GM19351 (cell line): ENCODE measurements at regions not wholly inside any gene's neighbourhood (a gene's known extent, or its start where the extent isn't known, plus 50 kb on each side); places are given as distances from the start of the nearest gene placed in this dataset.

Experiments
- ATAC-seq: cut with Tn5 transposase; IDR thresholded peaks from one replicate; pipeline ENCODE4 v1.9.1; 2021; ENCODE audit warnings: mild to moderate bottlenecking, moderate library complexity; ENCODE audit not compliant: unreplicated experiment

DNA sequence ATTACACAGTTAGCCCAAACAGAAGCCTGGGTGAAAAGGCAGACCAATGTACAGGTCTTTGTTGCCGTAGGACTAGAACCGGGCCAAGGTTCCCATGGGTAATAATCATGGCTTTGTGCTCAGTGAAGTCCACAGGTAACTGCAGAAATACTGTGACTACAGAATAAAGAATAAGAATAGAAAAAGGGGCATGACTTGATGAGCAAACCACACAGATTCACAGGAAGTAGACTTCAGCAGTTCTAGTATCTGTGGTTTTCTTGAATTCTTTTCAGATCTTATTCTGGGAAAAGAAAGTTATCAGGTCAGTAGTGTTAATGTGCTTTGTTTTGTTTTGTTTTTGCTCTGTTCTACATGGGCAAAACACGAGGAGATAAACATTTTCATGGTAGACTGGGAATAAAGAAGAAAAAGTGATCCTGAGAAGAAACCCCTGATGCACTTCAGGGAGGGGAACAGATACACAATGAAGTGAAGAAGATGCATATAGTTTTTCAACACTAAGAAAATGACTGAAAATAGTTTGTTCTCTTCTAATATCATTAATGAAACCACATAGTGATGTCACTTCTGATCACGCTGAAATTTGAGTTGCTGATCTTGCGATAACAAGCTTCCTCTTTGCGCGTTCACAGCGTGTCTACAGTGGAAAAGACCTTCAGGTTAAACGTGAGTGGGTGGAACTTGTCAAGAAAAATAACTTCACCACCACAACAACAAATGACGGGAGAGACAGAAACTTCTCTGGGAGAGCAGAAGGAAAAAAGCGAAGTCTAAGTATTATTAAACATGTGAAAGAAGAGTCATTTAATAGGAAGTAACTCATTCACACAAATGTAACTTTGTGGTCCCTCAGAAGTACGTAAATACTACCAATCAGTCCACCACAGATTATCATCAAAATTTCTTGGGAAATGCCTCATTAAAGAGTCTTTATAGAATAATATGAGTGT, 315.8 kb upstream of the SATB1 start:
- peak; percentile 83 for ATAC-seq

- peak; percentile 22 for ATAC-seq
Observed at GRCh38 chr3:18739099-18739433, 313.9 kb upstream of the SATB1 start.

DNA sequence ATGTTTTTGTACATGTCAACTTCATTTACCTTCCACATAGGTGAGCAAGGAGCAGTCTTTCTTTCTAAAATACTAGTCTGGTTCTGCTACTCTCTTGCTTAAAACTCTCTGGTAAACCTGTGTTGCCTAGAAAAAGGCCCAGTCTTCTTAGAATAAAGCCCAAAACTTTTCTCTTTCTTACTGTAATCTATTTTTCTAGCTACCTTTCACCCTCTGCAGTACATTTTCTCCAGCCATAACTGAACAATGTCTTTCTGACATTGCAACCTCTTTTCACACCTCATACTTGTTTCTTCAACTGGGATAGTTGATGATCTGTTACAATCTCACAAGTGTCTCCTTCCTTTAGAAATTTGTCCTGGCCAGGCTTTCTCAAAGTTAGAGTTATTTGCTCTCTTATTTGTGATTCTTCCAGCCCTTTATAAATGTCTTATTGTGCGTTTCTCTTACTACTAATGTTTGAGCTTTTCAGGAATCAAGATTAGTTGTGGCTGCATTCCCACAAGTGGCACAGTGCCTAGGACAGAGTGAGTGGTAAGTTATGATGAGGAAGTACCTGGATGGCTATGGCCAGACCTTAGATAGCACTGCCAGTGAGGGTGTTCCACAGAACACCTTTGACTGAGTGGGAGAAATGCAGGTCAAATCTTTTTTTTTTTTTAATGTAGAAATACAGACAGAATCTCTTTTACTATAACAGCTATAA, 313.4 kb upstream of the SATB1 start:
- no peak for ATAC-seq

GRCh38 chr3:18735005-18735404, 309.9 kb upstream of the SATB1 start:
- ATAC-seq, result no peak

- no peak for ATAC-seq
Observed at GRCh38 chr3:18734309-18734708, 309.2 kb upstream of the SATB1 start.

DNA sequence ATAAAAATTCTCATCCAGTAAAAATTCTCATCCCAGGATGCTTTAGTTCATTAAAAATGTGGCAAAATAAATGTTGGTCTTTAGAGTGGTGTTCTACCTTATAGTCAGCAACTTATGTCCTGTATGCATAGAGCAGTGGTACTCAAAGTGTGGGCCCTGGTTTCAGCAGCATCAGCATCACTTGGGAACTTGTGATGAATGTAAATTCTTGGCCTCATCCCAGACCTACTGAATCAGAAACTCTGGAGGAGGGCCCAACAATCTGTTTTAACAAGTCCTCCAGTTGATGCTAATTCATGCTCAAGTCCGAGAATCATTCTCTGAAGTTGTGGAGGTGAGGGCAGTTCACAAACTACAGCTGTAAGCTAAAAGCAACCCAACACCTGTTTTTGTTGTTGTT, 307.3 kb upstream of the SATB1 start:
- no peak for ATAC-seq

DNA sequence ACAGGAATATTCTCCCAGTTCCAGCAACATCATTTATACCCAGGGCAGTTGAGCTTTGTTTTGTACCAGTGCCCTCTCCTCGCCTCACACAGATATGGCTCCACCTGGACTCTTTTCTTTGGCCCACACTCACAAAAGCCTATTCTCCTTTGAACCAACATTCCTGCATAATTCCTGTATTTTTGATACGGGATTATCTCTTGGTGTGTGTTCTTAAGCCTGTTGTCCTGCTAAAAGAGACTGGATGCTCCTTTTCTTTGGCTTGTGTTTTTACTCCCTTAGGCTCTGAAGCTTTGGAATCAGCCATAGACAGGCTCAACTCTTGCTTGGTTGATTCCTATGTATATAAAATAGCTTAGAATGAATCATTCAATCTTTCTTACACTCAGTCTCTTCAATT, 305.4 kb upstream of the SATB1 start:
- ATAC-seq, result no peak

- no peak for ATAC-seq
Observed at GRCh38 chr3:18729671-18730070, 304.5 kb upstream of the SATB1 start.

- no peak for ATAC-seq
Observed at GRCh38 chr3:18725668-18726407, 300.7 kb upstream of the SATB1 start.

DNA sequence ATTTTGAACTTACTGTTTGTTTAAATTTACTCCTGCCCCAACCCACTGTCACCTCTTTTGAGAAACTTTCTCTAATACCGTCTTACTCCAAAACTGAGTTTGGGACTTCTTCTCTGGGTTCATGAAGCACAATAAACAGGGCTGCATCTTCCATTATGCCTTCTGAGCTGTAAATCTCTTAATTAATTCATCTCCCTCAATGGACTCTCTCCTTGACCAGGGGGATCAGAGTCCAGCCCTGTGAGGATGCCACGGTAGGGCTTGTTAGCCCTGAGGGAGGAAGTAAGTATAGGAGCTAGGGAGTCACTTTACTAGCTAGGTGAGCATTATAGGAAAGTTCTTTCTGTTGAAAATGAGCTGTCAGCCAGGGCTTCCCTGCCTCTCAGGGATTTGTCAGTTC, 299.3 kb upstream of the SATB1 start:
- no peak for ATAC-seq

DNA sequence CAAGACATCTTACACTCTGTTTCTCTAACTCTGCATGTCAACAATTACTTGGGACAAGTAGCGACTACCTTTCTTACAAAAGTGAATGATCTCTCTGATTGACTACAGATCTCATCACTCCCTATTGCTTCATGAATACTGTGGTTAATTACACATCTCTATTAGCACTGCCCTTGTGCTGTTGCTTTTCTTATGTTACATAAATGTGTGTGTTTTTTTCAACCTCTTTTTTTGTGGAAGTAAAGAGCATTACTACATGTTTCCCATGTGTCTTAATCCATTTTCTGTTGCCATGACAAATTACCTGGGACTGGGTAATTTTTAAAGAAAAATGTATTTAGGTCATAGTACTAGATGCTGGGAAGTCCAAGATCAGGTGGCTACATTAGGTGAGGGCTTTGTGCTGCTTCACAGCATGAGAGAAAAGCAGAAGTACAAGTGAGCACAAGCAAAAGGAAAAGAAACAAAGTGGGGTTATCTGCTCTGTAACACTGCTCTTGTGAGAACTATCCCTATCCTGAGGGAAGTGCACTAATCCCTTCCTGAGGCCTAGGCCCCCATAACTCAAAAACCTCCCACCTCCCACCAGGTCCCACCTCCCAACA, 298.2 kb upstream of the SATB1 start:
- peak; percentile 54 for ATAC-seq

DNA sequence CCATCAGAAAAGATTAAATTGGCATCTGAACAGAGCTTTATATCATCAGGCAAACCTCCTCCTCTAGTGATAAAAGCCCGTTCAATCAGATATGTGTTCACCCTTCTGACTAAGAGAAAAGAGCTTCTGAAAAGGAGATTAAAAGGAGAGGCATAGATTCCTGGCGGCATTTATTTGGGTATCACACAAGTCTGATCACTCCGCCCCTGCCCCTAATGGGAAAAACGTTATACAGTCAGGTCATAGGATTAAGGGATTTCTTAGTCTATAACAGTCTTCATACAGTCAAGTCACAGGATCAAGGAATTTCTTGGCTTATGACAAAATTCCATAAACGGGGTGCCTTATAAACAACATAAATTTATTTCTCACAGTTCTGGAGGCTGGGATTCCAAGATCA, 295.4 kb upstream of the SATB1 start:
- ATAC-seq, result no peak

- peak; percentile 61 for ATAC-seq
Observed at GRCh38 chr3:18717598-18717997, 292.5 kb upstream of the SATB1 start.

GRCh38 chr3:18716821-18717220, 291.7 kb upstream of the SATB1 start:
- no peak for ATAC-seq

DNA sequence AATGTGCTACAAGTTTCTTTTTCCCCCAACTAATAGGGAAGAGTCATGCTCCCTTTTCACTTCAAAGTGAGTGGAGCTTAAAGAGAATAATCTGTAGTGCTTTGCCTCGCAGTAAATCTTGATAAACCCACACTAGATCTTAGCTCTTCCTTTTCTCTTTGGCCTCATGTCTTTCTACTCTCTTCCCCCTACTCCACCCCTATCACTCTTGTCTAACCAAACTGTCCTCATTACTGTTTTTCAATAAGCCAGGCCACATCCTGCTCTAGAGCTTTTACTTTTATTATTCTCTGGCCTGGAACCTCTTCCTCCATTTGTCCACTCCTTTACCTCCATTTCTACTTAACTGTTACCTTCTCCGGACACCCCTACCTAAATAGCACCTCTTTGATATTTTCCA, 291.0 kb upstream of the SATB1 start:
- ATAC-seq, result no peak

DNA sequence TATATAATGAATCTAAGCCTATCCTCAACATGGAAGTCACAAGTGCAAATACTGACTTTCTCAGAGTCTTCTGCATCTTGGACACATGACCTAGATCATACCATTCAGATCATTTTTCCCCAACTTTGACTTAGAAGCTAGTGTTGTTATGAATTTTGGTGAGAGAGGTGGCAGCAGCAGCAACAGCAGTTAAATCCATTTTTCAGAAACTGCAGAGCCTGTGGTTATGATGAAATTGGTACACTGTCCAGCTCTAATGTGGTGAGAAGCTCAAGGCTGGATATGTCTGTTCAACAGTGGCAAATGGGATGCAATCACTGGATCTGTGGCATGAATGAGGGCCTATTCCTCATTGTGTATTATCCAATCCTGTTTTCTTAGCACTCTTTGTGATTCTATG, 290.1 kb upstream of the SATB1 start:
- ATAC-seq, result no peak

GRCh38 chr3:18713577-18713951, 288.4 kb upstream of the SATB1 start:
- ATAC-seq, result no peak

DNA sequence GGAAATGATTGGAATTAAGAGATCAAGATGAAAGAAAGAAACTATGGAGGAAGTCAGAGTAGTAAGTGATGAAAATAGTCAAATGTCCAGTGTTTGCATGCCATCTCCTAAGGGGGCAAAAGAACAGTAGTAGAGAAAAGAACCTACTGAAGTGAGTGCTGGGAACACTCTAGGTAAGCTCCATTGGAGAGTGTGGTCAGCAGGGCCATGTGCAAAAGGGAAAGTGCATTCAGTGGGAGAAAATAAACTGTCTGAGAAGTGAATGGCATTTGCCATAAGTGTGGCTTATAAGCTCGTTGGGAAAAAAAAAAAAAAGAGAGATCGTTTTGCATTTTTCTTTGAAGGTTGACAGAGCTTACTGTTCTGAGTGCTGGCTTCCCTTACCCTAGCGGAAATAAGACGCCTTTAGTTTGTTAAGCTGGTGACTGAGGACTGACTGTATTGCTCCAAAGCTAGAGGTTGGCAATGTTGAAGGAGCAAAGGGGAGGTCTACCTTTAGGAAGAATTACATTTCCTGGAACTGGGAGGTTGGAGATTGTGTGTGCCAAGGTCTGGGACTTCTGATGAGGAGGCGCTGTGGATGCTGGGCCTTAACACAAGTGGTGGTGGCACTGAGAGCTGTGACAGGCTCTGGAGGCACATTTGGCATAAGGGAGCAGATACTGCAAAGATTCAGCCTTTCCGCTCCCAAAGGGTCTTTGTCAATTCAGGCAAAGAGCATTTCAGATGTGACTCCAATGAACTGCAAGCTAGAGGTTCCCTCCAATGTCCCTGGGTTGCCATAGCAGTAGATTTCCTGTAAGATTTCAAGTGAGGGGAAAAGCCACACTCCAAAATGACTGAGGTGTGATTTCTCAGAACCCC, 287.8 kb upstream of the SATB1 start:
- no peak for ATAC-seq

DNA sequence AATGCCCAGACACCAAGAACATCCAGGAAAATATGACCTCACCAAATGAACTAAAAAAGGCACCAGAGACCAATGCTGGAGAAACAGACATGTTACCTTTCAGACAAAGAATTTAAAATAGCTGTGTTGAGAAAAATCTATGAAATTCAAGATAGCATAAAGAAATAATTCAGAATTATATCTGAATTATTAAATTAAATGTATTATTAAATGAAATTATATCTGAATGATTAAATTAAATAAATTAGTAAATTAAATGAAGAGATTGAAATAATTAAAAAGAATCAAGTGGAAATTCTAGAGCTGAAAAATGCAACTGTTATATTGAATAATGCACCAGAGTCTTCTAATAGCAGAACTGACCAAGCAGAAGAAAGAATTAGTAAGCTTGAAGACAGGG, 279.2 kb upstream of the SATB1 start:
- no peak for ATAC-seq

- no peak for ATAC-seq
Observed at GRCh38 chr3:18703798-18704197, 278.7 kb upstream of the SATB1 start.
